Effector memory CD8-positive, alpha-beta T cell (primary cell): ENCODE measurements at regions not wholly inside any gene's neighbourhood (a gene's known extent, or its start where the extent isn't known, plus 50 kb on each side); places are given as distances from the start of the nearest gene placed in this dataset.
"Not testable (repeated sequence)": the region's sequence is repeated elsewhere in the genome, so short reads cannot be mapped to it uniquely, and the experiment has no call there.

Experiments used
- ATAC-seq: fragments of 150-1000 bp; cut with Tn5 transposase; replicated peaks from 2 replicates; pipeline ENCODE4 v1.10.0; 2021; ENCODE audit warnings: mild to moderate bottlenecking, moderate library complexity
- DNase-seq, 3 experiments: peaks; one replicate each; pipeline ENCODE4 v3.0.0; 2021
- H3K27ac Mint-ChIP-seq, 2 donors: one replicate each; pipeline ENCODE4 v1.8.0; 2022; ENCODE audit warnings: mild to moderate bottlenecking in 2 of 2, mixed read lengths in 2 of 2, moderate library complexity in 2 of 2
- H3K27me3 Mint-ChIP-seq, 2 donors: one replicate each; pipeline ENCODE4 v1.8.0; 2022; ENCODE audit warnings: mixed read lengths in 2 of 2
- H3K36me3 Mint-ChIP-seq: one replicate; pipeline ENCODE4 v1.8.0; 2022; ENCODE audit warnings: mild to moderate bottlenecking, moderate library complexity, mixed read lengths; ENCODE audit not compliant: insufficient read depth
- H3K4me1 Mint-ChIP-seq, 2 donors: one replicate each; pipeline ENCODE4 v1.8.0; 2022; ENCODE audit warnings: low read depth in 2 of 2, mixed read lengths in 2 of 2
- H3K4me3 Mint-ChIP-seq, 2 donors: one replicate each; pipeline ENCODE4 v1.8.0; 2022; ENCODE audit warnings: mild to moderate bottlenecking in 2 of 2, mixed read lengths in 2 of 2, moderate library complexity in 2 of 2
- H3K9me3 Mint-ChIP-seq, 2 donors: one replicate each; pipeline ENCODE4 v1.8.0; 2022; ENCODE audit warnings: mixed read lengths in 2 of 2

DNA sequence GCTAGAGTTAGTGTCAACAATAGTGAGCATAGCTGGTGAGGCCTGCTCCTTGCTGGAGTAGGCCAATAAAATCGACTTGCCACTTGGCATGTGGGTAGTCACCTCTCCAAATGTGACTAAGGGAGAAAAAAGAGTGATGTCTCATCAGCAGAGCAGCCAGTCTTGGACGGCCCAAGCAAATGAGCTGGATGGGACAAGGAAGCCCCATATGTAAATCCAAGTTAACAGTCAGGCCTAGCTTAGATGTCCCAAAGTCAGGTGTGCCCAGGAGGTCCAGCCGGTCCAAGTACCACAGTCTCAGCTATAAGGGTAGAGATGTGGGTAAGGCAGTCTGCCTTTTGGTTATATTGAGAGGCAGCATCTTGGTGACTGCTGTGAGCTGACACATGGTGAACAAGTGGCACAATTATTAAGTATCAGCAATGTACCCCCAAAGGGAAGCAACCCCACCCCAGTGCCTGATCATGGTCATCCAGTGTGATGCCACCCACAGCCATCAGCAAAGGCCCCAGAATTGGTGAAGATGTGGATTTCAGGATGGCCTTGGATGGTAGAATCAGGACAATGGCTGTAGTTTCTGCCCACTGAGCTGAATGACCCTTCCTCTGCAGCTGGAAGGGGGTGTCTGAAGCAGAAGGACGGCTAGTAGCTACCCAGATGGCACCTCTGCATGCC, 83.4 kb downstream of the TNFRSF13B start:
- H3K4me1 Mint-ChIP-seq, result no peaks in the 10 kb centered on the region
- H3K9me3 Mint-ChIP-seq, result no peaks in the 10 kb centered on the region
- DNase-seq, result no peak
- peaks cover 0 to 7% of the 10 kb centered on the region in 2 donors for H3K27me3 Mint-ChIP-seq
- no peak overlapping the region for H3K4me3 Mint-ChIP-seq
- ATAC-seq, result no peak
- no peaks in the 10 kb centered on the region for H3K36me3 Mint-ChIP-seq
- H3K27ac Mint-ChIP-seq, result no peak overlapping the region

DNA sequence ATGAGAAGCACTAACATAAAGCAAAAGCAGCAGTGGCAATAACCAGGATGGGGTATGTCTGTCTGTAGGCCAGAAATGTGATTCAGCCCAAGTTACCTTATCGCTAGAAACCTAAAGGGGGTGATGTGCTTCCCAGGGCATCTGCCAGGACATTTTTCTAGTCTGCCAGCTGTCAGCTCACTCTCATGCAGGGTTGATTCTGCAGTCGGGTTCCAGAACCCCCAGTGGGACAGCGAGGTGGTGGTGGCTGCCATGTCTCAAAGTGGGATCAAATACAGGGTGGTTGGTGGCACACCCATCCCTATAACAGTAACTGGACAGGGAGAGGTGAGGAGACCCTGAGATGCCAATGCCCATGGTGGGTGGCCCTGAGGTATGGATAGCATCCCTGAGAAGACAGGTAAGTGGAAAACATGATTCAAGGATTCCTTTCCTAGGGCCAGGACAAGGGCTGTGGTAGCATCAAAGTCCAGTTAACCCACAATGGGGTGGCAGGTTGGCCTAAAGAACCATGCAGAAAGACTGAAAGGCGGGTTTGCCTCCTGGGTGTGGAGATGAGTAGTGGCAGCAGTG, 84.3 kb downstream of the TNFRSF13B start:
- ATAC-seq, result no peak
- no peak for DNase-seq
- no peaks in the 10 kb centered on the region for H3K4me1 Mint-ChIP-seq
- no peaks in the 10 kb centered on the region for H3K9me3 Mint-ChIP-seq
- H3K27me3 Mint-ChIP-seq, result peaks cover 0 to 9% of the 10 kb centered on the region in 2 donors
- H3K27ac Mint-ChIP-seq, result no peak overlapping the region
- H3K4me3 Mint-ChIP-seq, result no peak overlapping the region
- no peaks in the 10 kb centered on the region for H3K36me3 Mint-ChIP-seq

DNA sequence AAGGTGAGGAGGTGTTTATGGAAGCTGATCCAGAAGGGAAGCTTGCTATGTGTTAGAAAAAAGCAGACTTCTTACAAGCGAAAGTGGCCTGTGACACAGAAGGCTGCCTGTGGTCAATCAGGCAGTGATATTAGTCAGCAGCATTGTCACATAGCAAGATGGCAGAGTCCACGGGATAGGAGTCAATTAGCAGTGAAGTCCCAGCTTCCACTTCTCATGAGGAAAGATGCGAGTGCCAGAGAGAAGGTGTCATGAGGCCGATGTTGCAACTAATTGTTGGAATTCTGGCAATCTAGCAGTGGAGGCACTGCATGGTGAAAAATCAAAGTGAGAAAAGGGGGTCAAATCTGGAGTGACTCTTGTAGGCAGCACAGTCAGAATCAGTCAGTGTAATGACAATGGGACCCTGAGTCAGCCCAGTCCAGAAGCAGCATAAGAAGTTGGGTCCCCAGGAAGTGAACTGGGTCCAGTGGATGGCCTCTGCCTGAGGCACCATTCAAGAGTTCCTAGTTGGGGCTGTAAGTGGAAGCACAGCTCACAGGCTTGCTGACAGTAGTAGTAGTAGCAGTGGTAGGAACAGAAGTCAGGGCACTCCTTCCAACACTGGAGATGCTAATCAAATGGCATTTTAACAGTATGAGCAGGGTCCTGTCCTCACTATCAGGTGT, 85.1 kb downstream of the TNFRSF13B start:
- Mint-ChIP-seq H3K36me3 (no peaks in the 10 kb centered on the region), H3K27ac (no peak overlapping the region), H3K4me3 (no peak overlapping the region), H3K9me3 (no peaks in the 10 kb centered on the region), H3K4me1 (no peaks in the 10 kb centered on the region), H3K27me3 (peaks cover 0 to 17% of the 10 kb centered on the region in 2 donors)
- ATAC-seq, result no peak
- no peak for DNase-seq

DNA sequence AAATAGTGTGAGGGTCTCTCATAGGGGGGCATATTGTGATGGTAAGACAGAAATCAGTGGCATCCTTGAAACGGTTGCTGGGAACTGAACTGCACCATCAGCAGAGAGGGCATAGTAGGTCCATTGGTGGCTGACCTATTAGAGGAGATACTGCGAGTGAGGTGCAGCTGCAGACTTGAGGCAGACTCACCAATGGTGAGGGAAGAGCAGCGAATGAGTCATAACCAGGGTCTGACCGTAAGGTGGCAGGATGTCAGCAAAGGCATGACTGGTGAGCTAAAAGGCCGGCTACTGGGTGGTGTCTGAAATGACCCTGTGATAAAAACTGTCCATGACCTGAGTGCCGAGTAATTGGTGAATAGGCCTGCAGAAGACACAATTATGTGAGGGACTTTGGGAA, 86.7 kb downstream of the TNFRSF13B start:
- not testable (repeated sequence) for H3K9me3 Mint-ChIP-seq, H3K4me1 Mint-ChIP-seq, ATAC-seq

DNA sequence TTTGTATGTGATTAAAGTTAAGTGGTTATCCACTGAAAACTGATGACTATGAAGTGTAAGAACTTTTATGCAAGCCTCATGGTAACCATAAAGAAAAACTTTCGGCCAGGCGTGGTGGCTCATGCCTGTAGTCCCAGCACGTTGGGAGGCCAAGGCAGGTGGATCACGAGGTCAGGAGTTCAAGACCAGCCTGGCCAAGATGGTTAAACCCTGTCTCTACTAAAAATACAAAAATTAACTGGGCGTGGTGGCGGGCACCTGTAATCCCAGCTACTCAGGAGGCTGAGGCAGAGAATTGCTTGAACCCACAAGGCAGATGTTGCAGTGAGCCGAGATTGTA, 89.0 kb downstream of the TNFRSF13B start:
- not testable (repeated sequence) for H3K9me3 Mint-ChIP-seq, H3K4me3 Mint-ChIP-seq, H3K36me3 Mint-ChIP-seq, DNase-seq, H3K27ac Mint-ChIP-seq, H3K4me1 Mint-ChIP-seq, ATAC-seq
- peaks cover 15 to 35% of the 10 kb centered on the region in 2 donors for H3K27me3 Mint-ChIP-seq

More for the DNA sequence above, 86.7 kb downstream of the TNFRSF13B start:
- not testable (repeated sequence) for H3K27ac Mint-ChIP-seq, H3K4me3 Mint-ChIP-seq, H3K36me3 Mint-ChIP-seq, DNase-seq
- peaks cover 0 to 14% of the 10 kb centered on the region in 2 donors for H3K27me3 Mint-ChIP-seq

DNA sequence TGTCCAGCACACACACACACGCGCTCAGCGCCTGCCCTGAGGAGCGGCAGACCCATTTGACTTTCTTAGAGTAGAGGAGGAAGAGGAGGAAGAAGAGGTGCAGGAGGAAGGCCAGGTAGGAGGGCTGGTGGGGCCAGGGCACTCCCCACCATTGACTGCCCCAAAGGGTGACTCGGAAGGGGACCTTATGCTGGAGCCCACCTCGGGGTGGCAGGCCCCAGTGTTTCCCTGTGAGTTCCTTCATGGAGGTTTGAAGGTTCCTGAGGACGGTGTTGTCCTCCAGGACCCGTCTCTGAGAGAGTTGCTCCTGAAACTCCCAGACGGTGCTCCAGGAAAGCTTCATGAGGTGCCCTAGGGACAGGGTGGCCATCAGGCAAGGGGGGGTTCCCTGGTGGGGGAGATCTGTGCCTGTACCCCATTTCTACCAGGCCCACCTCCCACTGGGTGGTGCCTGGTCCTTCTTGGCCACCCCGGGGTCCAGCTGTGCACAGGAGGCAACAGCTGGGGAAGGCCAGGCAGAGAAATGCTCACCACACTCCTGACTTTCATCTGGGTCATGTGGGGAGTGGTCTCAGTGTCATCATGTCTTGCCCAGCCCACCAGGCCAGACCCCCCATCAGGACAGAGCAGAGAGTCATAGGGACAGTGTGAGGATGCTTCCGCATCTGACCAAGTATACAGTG, 89.5 kb downstream of the TNFRSF13B start:
- ATAC-seq (no peak), DNase-seq (no peak)
- Mint-ChIP-seq H3K27ac (no peak overlapping the region), H3K27me3 (peaks cover 20 to 40% of the 10 kb centered on the region in 2 donors), H3K4me3 (no peak overlapping the region), H3K36me3 (no peaks in the 10 kb centered on the region), H3K9me3 (peaks cover 0 to 2% of the 10 kb centered on the region in 2 donors), H3K4me1 (no peaks in the 10 kb centered on the region)

DNA sequence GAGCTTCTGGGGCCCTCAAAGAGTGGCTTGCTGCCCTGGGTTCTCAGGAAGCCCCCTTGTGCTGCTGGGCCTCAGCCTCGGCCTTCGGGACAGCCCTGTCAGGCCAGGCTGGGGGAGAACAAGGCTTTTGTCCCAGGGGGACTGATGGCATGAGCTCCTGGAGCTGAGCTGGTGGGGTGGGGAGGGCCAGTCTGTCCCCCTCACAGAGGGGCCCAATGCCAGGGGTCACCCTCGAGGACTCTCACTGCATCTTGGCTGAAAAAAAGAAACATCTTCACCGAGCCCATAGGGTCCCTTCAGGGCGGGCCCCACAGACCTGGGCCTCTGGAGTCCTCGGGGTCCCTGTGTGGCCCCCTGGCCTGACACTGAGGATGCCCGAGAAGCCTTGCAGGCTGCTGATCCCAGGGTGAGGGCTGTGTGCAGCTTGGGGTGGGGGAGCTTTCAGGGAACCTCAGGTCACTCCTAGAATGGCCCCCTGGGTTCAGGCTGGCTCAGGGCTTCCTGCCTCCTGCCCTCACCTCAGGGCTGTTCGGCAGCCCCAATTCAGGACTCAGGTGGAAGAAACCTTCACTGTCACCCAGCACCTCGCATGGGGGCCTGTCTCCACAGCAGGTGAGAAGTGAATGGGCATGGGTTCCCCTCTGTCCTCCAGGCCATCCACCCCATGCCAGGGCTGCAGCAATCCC, 90.5 kb downstream of the TNFRSF13B start:
- Mint-ChIP-seq H3K9me3 (peaks cover 0 to 3% of the 10 kb centered on the region in 2 donors), H3K4me1 (no peaks in the 10 kb centered on the region), H3K36me3 (no peaks in the 10 kb centered on the region), H3K27me3 (peaks cover 24 to 46% of the 10 kb centered on the region in 2 donors), H3K4me3 (no peak overlapping the region), H3K27ac (no peak overlapping the region)
- ATAC-seq (no peak), DNase-seq (no peak)

DNA sequence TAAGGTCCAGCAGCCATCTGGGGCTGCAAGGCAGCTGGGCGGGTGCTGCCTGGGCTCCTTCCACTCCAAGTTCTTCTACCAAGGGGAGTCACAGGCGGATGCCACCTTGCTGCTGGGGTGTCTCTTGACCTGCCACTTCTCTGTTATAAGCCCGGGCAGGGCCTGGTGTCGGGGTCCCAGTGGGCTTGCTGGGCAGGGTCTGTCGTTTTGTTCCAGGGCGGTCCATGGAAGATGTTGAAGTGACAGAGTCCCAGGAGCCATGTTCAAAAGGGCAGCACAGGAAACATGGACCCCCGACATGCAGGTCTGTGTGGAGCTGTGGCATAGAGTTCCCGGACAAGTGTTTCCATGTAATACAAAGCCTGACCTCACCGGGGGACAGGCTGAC, 91.1 kb downstream of the TNFRSF13B start:
- Mint-ChIP-seq H3K4me3 (no peak overlapping the region), H3K9me3 (peaks cover 0 to 3% of the 10 kb centered on the region in 2 donors), H3K27ac (no peak overlapping the region), H3K4me1 (no peaks in the 10 kb centered on the region), H3K27me3 (peaks cover 24 to 51% of the 10 kb centered on the region in 2 donors), H3K36me3 (no peaks in the 10 kb centered on the region)
- DNase-seq, result no peak
- ATAC-seq, result no peak

DNA sequence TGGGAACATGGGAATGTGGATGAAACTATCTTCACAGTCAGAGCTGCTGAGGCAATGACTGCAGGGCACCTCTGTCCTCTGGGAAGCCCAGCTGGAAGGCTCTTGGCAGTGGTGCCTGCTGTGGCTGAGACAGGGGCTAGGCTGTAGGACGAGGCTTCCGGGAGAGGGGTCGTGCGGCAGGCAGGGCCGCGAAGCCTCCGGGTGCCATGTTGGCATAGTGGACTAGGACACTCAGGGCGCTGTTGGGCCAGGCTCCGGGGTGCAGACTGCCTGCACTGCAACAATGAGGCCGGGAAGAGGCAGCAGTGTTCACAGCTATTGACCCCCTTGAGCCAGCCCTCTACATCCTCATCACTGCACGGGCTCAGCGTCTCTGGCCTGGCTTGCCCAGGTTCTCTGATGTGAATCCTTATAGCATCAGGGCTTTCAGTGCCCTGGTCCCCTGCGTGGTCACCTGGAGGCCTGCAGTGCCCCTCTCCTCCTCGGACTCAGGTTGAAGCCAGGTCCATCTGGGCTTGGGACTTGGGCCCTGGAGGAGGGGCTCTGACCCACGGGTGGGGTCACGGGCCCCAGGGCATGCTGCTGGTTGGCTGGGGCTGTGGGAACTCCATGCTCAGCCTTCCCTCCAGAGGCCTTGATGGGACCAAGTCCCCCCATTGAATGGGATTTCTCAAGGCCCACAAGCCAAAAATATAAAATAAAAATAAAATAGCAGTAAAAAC, 91.6 kb downstream of the TNFRSF13B start:
- DNase-seq, result no peak
- no peak for ATAC-seq
- H3K4me3 Mint-ChIP-seq, result no peak overlapping the region
- H3K27ac Mint-ChIP-seq, result no peak overlapping the region
- peaks cover 24 to 52% of the 10 kb centered on the region in 2 donors for H3K27me3 Mint-ChIP-seq
- no peaks in the 10 kb centered on the region for H3K36me3 Mint-ChIP-seq
- no peaks in the 10 kb centered on the region for H3K4me1 Mint-ChIP-seq
- peaks cover 0 to 3% of the 10 kb centered on the region in 2 donors for H3K9me3 Mint-ChIP-seq

DNA sequence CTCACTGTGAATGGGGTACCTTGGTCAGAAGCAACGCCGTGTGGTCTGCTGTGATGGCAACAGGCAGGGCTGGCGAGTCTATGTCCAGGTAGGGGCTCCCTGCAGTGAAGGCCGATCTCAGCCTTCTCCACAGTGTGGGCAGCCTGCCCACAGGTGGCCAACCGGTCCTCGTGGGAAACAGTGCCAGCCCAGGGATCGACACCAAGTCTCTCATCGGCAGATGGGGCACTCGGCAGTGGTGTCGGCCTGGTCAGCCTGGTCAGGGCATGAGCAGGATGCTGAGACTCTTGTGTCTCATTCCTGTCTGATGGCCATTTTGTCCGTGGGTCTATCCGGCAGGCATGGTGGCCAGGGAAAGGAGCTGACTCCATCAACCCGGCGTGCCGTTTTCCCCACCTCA, 92.2 kb downstream of the TNFRSF13B start:
- DNase-seq, result no peak
- Mint-ChIP-seq H3K36me3 (no peaks in the 10 kb centered on the region), H3K27me3 (peaks cover 24 to 56% of the 10 kb centered on the region in 2 donors), H3K27ac (no peak overlapping the region), H3K9me3 (peaks cover 0 to 3% of the 10 kb centered on the region in 2 donors), H3K4me3 (no peak overlapping the region), H3K4me1 (no peaks in the 10 kb centered on the region)
- ATAC-seq, result no peak

DNA sequence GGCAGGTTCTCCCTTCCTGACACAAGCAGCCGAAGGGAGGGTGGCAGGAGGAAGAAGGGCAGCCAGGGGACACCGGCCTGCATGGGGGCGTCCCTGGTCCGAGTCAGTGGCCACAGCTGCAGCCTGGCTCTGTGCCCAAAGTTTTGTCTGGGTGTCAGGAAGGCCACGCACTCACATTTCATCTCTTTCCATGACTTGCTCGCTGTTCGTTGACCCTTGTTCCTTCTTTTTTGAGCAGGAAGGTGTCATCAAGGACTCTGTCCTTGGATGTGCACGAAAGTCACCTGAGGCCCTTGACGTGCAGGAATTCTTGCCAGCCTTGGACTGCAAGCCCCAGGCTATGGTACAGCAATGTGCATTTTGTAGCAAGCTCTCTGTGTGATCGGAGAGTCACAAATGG, 93.3 kb downstream of the TNFRSF13B start:
- Mint-ChIP-seq H3K9me3 (peaks cover 0 to 3% of the 10 kb centered on the region in 2 donors), H3K4me3 (no peak overlapping the region), H3K4me1 (no peaks in the 10 kb centered on the region), H3K27me3 (peaks cover 24 to 65% of the 10 kb centered on the region in 2 donors), H3K27ac (no peak overlapping the region), H3K36me3 (no peaks in the 10 kb centered on the region)
- DNase-seq (no peak), ATAC-seq (no peak)

DNA sequence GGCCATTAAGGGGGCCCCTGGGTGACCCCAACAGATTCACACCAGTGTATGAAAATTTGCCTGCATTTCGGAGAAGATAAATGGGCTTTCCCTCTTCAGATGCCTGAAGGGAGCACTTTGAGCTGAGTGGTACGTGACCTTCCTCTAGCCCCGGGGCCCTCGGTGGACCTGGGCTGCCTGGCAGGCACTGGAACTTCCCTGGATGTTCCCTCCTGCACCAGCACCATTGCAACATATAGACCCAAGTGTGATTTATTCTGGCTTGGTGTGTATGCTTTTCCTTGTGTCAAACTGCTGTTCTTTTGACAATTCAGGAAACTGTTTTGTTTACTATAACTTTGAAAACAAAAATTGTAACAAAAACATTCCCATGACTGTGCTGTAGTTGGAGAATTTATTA, 93.8 kb downstream of the TNFRSF13B start:
- H3K36me3 Mint-ChIP-seq, result no peaks in the 10 kb centered on the region
- ATAC-seq (no peak), DNase-seq (no peak)
- H3K9me3 Mint-ChIP-seq, result peaks cover 0 to 3% of the 10 kb centered on the region in 2 donors
- no peak overlapping the region for H3K27ac Mint-ChIP-seq
- H3K27me3 Mint-ChIP-seq, result peaks cover 24 to 65% of the 10 kb centered on the region in 2 donors
- no peak overlapping the region for H3K4me3 Mint-ChIP-seq
- H3K4me1 Mint-ChIP-seq, result no peaks in the 10 kb centered on the region

DNA sequence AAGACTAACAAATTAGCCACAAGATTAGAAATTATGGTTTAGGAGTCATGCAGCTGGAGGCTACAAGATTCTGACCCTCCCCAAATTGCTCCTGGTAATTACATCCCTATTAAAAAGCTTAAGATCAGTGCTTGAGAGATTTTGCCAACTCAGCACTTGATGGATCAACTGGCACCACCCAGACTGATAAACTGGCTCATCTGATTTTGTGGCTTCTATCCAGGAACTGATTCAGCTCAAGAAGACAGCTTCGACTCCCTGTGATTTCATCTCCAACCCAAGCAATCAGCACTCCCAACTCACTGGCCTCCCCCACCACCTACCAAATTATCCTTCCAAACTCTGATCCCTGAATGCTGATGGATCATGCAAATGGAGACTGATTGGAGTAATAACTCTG, 94.8 kb downstream of the TNFRSF13B start:
- no peak for ATAC-seq
- peaks cover 0 to 3% of the 10 kb centered on the region in 2 donors for H3K9me3 Mint-ChIP-seq
- peaks cover 24 to 58% of the 10 kb centered on the region in 2 donors for H3K27me3 Mint-ChIP-seq
- DNase-seq, result no peak
- H3K4me3 Mint-ChIP-seq, result no peak overlapping the region
- no peaks in the 10 kb centered on the region for H3K4me1 Mint-ChIP-seq
- H3K36me3 Mint-ChIP-seq, result no peaks in the 10 kb centered on the region
- no peak overlapping the region for H3K27ac Mint-ChIP-seq
